Suprapubic skin (tissue), 4 donors: ENCODE measurements at regions not wholly inside any gene's neighbourhood (a gene's known extent, or its start where the extent isn't known, plus 50 kb on each side); places are given as distances from the start of the nearest gene placed in this dataset.

Experiments
- DNase-seq, 2 donors: peaks; one replicate each; pipeline ENCODE4 v3.0.0-alpha.2; 2019; ENCODE audit warnings: low spot score in 2 of 2
- H3K27ac ChIP-seq: fragments of 200-600 bp; sonication (generic); one replicate; pipeline ENCODE4 v1.5.1; 2019
- H3K27me3 ChIP-seq: fragments of 200-600 bp; sonication (generic); one replicate; pipeline ENCODE4 v1.5.1; 2019
- H3K36me3 ChIP-seq: fragments of 200-600 bp; sonication (generic); one replicate; pipeline ENCODE4 v1.5.1; 2019
- H3K4me1 ChIP-seq: fragments of 200-600 bp; sonication (generic); one replicate; pipeline ENCODE4 v1.5.1; 2019
- H3K4me3 ChIP-seq: fragments of 200-600 bp; sonication (generic); one replicate; pipeline ENCODE4 v1.5.1; 2019; ENCODE audit warnings: mild to moderate bottlenecking
- H3K9me3 ChIP-seq: fragments of 200-600 bp; sonication (generic); one replicate; pipeline ENCODE4 v1.5.1; 2019
- CTCF ChIP-seq, 2 donors: fragments of 200-600 bp in 1 of 2; fragments of 450-650 bp in 1 of 2; sonication (generic) in 1 of 2; IDR thresholded peaks; one replicate each; pipeline ENCODE4 v1.5.1; 2016 to 2019; ENCODE audit warnings: antibody characterized with exemption in 2 of 2, mild to moderate bottlenecking in 1 of 2, moderate library complexity in 1 of 2
- EP300 ChIP-seq: sonication (generic); formaldehyde crosslinking; IDR thresholded peaks from one replicate; pipeline ENCODE4 v1.6.1; 2017; ENCODE audit warnings: antibody characterized with exemption
- POLR2A ChIP-seq, 2 donors: fragments of 450-650 bp; IDR thresholded peaks; one replicate each; pipeline ENCODE4 v1.6.1; 2017; ENCODE audit warnings: antibody characterized with exemption in 2 of 2, mild to moderate bottlenecking in 2 of 2, moderate library complexity in 2 of 2
- POLR2AphosphoS5 ChIP-seq, 3 donors: sonication (generic); formaldehyde crosslinking; IDR thresholded peaks; one replicate each; pipeline ENCODE4 v1.6.1; 2017; ENCODE audit warnings: antibody characterized with exemption in 3 of 3
- WGBS: methylation state at CpG from one replicate; pipeline ENCODE4 v1.1.5; 2018; 5-methylcytosine and 5-hydroxymethylcytosine counted together

GRCh38 chr11:134754521-134755198, 342.6 kb upstream of the B3GAT1 start:
- DNase-seq, result no peak
- Histone ChIP-seq H3K36me3 (no peaks in the 10 kb centered on the region), H3K27me3 (peaks cover 8% of the 10 kb centered on the region), H3K4me3 (no peak overlapping the region), H3K27ac (no peak overlapping the region), H3K9me3 (no peaks in the 10 kb centered on the region), H3K4me1 (no peaks in the 10 kb centered on the region)
- 78% methylated on average over 16 of the region's 19 CpGs for WGBS
- TF ChIP-seq EP300 (no peak), POLR2A (IDR thresholded peaks at IDR 0.05) (no peak), POLR2AphosphoS5 (IDR thresholded peaks at IDR 0.05) (no peak), CTCF (IDR thresholded peaks at IDR 0.05) (no peak)

GRCh38 chr11:134753771-134754520, 341.9 kb upstream of the B3GAT1 start:
- DNase-seq, result no peak
- Histone ChIP-seq H3K4me1 (no peaks in the 10 kb centered on the region), H3K27me3 (peaks cover 8% of the 10 kb centered on the region), H3K4me3 (no peak overlapping the region), H3K36me3 (no peaks in the 10 kb centered on the region), H3K9me3 (no peaks in the 10 kb centered on the region), H3K27ac (no peak overlapping the region)
- WGBS, result 80% methylated on average over 16 of the region's 16 CpGs
- TF ChIP-seq CTCF (IDR thresholded peaks at IDR 0.05) (no peak), POLR2AphosphoS5 (IDR thresholded peaks at IDR 0.05) (no peak), EP300 (no peak), POLR2A (IDR thresholded peaks at IDR 0.05) (no peak)

- Histone ChIP-seq H3K4me3 (no peak overlapping the region), H3K36me3 (no peaks in the 10 kb centered on the region), H3K4me1 (no peaks in the 10 kb centered on the region), H3K9me3 (no peaks in the 10 kb centered on the region), H3K27me3 (peaks cover 8% of the 10 kb centered on the region), H3K27ac (no peak overlapping the region)
- whole genome bisulfite sequencing, result 59% methylated on average over 13 of the region's 13 CpGs
- no peak for DNase-seq
- TF ChIP-seq EP300, result no peak
- no peak for TF ChIP-seq POLR2A (IDR thresholded peaks at IDR 0.05)
- TF ChIP-seq CTCF (IDR thresholded peaks at IDR 0.05), result no peak
Measured at GRCh38 chr11:134752964-134753770, 341.1 kb upstream of the B3GAT1 start.

GRCh38 chr11:134752526-134752925, 340.5 kb upstream of the B3GAT1 start:
- H3K9me3 ChIP-seq, result no peaks in the 10 kb centered on the region
- WGBS, result 93% methylated on average over 6 of the region's 6 CpGs
- H3K4me1 ChIP-seq, result no peaks in the 10 kb centered on the region
- H3K36me3 ChIP-seq, result no peaks in the 10 kb centered on the region
- H3K27me3 ChIP-seq, result peaks cover 8% of the 10 kb centered on the region
- DNase-seq, result no peak
- TF ChIP-seq POLR2AphosphoS5 (IDR thresholded peaks at IDR 0.05) (no peak), CTCF (IDR thresholded peaks at IDR 0.05) (no peak), POLR2A (IDR thresholded peaks at IDR 0.05) (no peak), EP300 (no peak)
- no peak overlapping the region for H3K4me3 ChIP-seq
- no peak overlapping the region for H3K27ac ChIP-seq

GRCh38 chr11:134751766-134752165, 339.7 kb upstream of the B3GAT1 start:
- peaks cover 3% of the 10 kb centered on the region for H3K27me3 ChIP-seq
- WGBS, result 94% methylated on average over 6 of the region's 6 CpGs
- TF ChIP-seq POLR2A (IDR thresholded peaks at IDR 0.05) (no peak), EP300 (no peak), POLR2AphosphoS5 (IDR thresholded peaks at IDR 0.05) (no peak), CTCF (IDR thresholded peaks at IDR 0.05) (no peak)
- H3K9me3 ChIP-seq, result no peaks in the 10 kb centered on the region
- H3K36me3 ChIP-seq, result no peaks in the 10 kb centered on the region
- no peak overlapping the region for H3K4me3 ChIP-seq
- H3K27ac ChIP-seq, result no peak overlapping the region
- H3K4me1 ChIP-seq, result no peaks in the 10 kb centered on the region
- DNase-seq, result no peak
